ENCODE measurements at regions not wholly inside any gene's neighbourhood (a gene's known extent, or its start where the extent isn't known, plus 50 kb on each side); places are given as distances from the start of the nearest gene placed in this dataset.

GRCh38 chr4:11549525-11549924, 120.8 kb upstream of the HS3ST1 start (continued):
- no peak for TF ChIP-seq SIN3A (conservative IDR thresholded peaks at IDR 0.05 in 1 of 2, IDR thresholded peaks at IDR 0.05 in 1 of 2; ENCODE audit: low read depth in 1 of 2, low read length in 2 of 2)
- no peak for TF ChIP-seq EZH2 (IDR thresholded peaks at IDR 0.05; ENCODE audit: low read depth, low read length, severe bottlenecking)
- no peak for TF ChIP-seq RBBP5 (IDR thresholded peaks at IDR 0.05; ENCODE audit: borderline replicate concordance, low read depth, low read length)
- no peak for TF ChIP-seq NRF1 (IDR thresholded peaks at IDR 0.05; ENCODE audit: low read depth, low read length)
- no peak for TF ChIP-seq ASH2L (IDR thresholded peaks at IDR 0.05; ENCODE audit: low read length)
